ENCODE measurements at regions not wholly inside any gene's neighbourhood (a gene's known extent, or its start where the extent isn't known, plus 50 kb on each side); places are given as distances from the start of the nearest gene placed in this dataset.
"Not testable (repeated sequence)": the region's sequence is repeated elsewhere in the genome, so short reads cannot be mapped to it uniquely, and the experiment has no call there.

DNA sequence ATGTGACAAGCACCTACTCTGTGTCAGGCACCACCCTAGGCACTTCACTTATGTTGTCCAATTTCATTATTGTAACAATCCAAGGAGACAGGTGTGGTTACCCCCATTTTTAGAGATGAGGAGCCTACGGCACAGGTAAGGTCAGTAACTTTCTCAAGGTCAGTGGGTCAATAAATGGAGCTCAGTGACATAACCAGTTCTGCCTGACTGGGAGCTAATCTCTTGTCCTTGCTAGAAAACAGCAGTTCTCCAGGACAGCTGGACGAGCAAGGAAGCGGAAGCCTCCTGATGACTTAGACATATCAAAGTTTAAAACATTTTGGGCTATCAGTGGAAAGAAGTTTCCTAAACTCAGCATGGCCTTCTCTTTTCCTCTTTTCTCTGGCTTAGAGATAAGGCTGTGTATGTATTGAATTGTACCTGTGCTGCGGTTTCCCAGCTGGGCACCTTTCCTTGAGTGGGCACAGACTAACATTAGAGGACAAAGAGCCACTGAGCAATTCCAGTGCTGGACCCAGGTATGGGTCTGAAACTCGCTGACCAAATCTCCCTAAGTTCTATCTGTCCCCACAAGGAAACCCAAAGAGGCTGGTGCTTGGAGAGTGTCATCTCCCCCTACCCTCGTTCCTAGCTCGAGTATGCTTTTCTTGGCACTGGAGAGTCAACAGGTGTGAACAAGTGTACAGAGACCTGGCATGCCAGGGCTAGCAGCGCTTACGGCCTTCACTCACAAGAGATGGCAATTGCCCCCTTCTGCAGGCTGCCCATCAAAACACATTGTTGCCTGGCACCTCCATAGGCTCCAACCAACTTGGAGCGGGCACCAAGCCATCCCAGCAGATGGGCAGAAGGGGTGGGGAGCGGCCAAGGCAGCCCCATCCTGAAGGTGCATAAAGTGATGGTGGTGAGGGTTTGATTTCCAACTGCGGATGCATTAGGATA is 456.1 kb upstream of the PROX1 start:
- DNase-seq (ENCODE audit: low read depth): no peak

- DNase-seq (ENCODE audit: low read depth): no peak
Observed at GRCh38 chr1:213533125-213533524, 454.6 kb upstream of the PROX1 start.

GRCh38 chr1:213535679-213536078 is 452.1 kb upstream of the PROX1 start:
- DNase-seq (ENCODE audit: low read depth): no peak

DNA sequence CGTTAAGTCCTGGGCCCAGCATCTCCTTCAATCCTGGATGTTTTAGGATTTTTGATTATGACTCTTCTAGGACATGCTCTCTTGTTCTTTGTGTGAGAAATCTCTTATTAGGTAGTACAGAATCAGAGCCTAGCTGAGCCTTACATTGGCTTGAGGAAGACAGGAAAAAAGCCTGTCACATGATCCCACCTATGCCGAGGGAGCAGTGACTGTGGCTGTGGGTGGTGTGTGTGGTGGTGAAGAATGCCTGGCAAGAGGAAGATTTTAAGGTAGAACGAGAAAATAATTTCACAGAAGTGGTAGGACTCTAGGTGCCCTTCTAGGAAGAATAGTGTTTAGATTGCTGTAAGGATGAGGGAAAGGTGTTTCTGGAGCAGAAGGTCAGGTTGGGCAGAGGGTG is 449.5 kb upstream of the PROX1 start:
- DNase-seq (ENCODE audit: low read depth): no peak

GRCh38 chr1:213539464-213539863 is 448.3 kb upstream of the PROX1 start:
- DNase-seq (ENCODE audit: low read depth): no peak

DNA sequence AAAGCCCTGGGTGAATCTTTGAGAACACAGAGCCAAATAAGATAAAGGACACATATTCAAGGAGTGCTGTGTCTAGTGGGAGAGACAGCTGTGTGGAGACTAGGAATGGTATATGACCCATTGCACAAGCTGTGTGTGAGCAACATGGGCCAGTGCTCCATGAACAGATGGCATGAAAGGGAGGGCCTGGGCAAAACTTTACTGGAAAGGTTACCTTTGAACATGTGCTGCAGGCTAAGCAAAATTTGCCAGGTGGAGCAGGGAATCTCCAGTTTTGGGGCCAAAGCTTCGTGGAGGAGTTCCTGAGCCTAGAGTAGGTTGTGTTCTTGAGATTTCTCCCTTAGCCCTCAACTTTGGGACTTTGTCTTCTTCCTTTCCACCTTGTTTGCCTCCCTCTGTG is 446.1 kb upstream of the PROX1 start:
- DNase-seq (ENCODE audit: low read depth): no peak

DNA sequence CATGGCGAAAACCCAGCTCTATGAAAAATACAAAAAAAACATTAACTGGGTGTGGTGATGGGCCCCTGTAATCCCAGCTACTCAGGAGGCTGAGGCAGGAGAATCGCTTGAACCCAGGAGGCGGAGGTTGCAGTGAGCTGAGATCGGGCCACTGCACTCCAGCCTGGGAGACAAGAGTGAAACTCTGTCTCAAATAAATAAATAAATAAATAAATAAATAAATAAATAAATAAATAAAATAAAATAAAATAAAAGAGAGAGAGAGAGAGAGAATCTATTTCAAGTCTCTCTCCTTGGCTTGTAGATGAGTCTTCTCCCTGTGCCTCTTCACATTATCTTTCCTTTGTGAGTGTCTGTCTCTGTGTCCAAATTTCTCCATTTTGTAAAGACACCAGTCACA is 442.6 kb upstream of the PROX1 start:
- not testable (repeated sequence) for DNase-seq (ENCODE audit: low read depth)

DNA sequence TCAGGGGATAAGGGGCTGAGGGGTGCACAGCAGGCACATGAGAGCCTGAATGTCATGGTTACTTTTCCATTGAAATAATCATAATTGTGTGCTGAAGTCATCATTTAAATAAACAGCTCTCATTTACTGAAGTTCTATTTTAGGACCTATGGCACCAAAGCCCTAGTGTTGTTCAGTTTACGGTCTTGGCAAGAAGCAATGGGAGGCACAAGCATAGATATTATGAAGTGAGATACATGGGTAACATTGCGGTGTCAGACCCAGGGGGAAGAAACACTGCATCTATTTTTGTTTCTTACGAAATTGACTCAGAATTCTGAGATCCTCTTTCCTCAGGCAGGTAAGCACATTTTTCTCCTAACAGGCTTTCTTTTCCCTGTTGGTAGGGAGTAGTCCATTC is 437.8 kb upstream of the PROX1 start:
- no peak for DNase-seq (ENCODE audit: low read depth)

GRCh38 chr1:213550804-213551203 is 437.0 kb upstream of the PROX1 start:
- DNase-seq (ENCODE audit: low read depth): no peak

DNA sequence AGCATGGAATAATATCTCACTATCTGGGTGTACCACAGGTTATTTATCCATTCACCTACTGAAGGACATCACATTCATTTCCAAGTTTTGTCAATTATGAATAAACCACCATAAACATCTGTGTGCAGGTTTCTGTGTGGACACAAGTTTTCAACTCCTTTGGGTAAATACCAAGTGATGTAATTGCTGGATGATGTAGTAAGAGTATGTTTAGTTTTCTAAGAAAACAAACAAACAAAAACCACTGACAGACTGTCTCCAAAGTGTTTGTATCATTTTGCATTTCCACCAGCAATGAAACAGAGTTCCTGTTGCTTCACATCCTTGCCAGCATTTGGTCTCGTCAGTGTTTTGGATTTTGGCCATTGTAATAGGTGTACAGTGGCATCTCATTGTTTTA is 435.7 kb upstream of the PROX1 start:
- no peak for DNase-seq (ENCODE audit: low read depth)

GRCh38 chr1:213560226-213560625 is 427.5 kb upstream of the PROX1 start:
- DNase-seq (ENCODE audit: low read depth): no peak

DNA sequence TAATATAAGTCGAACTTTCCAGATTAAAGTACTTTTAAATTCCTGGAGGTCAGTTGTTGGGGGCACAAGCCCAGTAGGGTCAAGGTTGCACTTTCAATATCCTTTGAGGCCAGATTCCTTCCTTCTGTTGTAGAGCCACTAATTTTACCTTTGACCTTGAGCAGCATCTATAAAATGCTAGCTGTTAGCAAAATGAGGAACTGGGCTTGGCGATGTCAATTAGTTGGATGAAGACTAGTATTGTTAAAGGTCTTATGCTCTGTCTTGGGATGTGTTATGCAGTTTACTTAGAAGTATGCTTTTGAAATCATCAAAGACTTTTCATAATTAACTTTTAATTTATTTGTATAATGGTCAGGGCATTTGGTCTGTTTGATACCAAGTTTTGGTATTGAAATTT is 425.9 kb upstream of the PROX1 start:
- no peak for DNase-seq (ENCODE audit: low read depth)

GRCh38 chr1:213564215-213564659 is 423.5 kb upstream of the PROX1 start:
- peak; percentile 2 for DNase-seq (ENCODE audit: low read depth)

- no peak for DNase-seq (ENCODE audit: low read depth)
Observed at GRCh38 chr1:213568929-213569815, 418.6 kb upstream of the PROX1 start.

GRCh38 chr1:213569816-213570150 is 418.0 kb upstream of the PROX1 start:
- DNase-seq (ENCODE audit: low read depth): no peak

DNA sequence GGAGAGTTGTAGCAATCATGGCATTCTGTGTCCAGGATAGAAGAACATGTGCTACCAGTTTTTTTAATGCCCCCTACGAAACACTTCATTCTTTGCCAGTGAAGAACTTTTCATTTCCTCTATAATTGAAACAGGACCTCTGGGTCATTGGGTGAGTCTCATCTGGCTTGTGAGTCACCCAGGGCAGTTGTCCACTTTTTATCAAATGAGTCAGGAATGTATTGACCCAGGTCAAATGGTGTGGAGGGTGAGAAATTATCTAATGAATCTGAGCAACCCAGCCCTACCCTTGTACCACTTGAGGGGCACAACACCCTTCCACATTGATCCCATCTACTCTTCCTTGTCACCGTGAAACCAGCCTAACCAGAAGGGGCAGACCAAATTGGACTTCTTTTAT is 417.3 kb upstream of the PROX1 start:
- DNase-seq (ENCODE audit: low read depth): no peak

- no peak for DNase-seq (ENCODE audit: low read depth)
Observed at GRCh38 chr1:213571419-213571818, 416.4 kb upstream of the PROX1 start.

DNA sequence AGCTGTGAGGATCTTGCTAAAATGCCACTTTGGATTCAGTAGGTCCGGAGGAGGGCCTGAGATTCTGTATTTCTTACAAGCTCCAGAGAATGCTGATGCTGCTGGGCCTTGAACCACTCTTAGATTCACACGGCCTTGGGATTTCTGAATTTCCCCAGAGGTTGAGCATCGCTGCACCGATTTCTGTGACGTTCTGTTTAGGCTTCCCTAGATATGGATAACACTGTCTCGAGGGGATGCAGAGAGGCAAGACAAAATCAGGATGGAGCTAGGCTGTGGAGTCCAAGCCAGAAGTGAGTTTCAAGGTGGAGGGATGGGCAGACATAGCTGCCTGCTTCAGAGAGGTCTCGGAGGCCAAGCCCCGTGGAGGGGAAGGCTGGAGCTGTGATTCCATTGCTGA is 415.9 kb upstream of the PROX1 start:
- no peak for DNase-seq (ENCODE audit: low read depth)

GRCh38 chr1:213572912-213573647 is 414.7 kb upstream of the PROX1 start:
- no peak for DNase-seq (ENCODE audit: low read depth)

GRCh38 chr1:213573648-213574009 is 414.1 kb upstream of the PROX1 start:
- no peak for DNase-seq (ENCODE audit: low read depth)

GRCh38 chr1:213582976-213583567 is 404.7 kb upstream of the PROX1 start:
- no peak for DNase-seq (ENCODE audit: low read depth)

DNA sequence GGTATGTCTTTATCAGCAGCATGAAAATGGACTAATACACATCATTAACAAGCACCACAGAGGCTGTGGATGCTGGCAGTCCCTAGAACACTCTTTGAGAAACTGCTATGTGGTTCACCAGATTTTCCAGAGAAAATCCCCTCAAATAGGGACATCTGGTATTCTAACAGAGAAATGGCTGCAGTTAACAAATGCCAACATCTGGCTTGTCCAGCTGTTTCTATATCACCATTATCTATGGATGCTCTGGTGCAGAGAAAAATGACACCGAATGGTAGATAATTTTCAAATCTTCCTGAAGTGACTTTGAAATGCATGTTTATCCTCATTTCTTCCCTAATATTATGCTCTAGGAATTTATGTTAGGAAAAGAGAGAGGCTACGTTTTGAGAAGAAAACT is 403.5 kb upstream of the PROX1 start:
- DNase-seq (ENCODE audit: low read depth): no peak

Data from EH (cell line).